ENCODE measurements at regions not wholly inside any gene's neighbourhood (a gene's known extent, or its start where the extent isn't known, plus 50 kb on each side); places are given as distances from the start of the nearest gene placed in this dataset.

- H2AFZ ChIP-seq (ENCODE audit: low read length) = no peak overlapping the region
- H3K9ac ChIP-seq (ENCODE audit: extremely low read depth, insufficient read length, low read length) = no peak overlapping the region
- H3K9me3 ChIP-seq (ENCODE audit: control insufficient read depth, low read depth, low read length) = no peaks in the 10 kb centered on the region
- no peak overlapping the region for H4K5ac ChIP-seq (ENCODE audit: insufficient read length, low read depth, low read length)
- H3K79me1 ChIP-seq (ENCODE audit: insufficient read depth, low read depth, low read length, poor library complexity, severe bottlenecking) = no peaks in the 10 kb centered on the region
- H3T11ph ChIP-seq (ENCODE audit: low read length) = no peak overlapping the region
- no peak overlapping the region for H2BK5ac ChIP-seq (ENCODE audit: insufficient read length, low read length)
- H2BK15ac ChIP-seq (ENCODE audit: low read depth, low read length) = no peak overlapping the region
- no peak overlapping the region for H3K18ac ChIP-seq (ENCODE audit: insufficient read length, low read depth, low read length)
- no peak overlapping the region for H3K4me3 Mint-ChIP-seq
- DNase-seq = no peak
- H3K23ac ChIP-seq (ENCODE audit: insufficient read length, low read depth, low read length) = no peak overlapping the region
- no peak overlapping the region for H2BK20ac ChIP-seq (ENCODE audit: low read depth, low read length, poor library complexity, severe bottlenecking)
- H4K20me1 ChIP-seq (ENCODE audit: control insufficient read depth, insufficient read depth, insufficient read length) = no peaks in the 10 kb centered on the region
- H4K8ac ChIP-seq (replicated peaks; ENCODE audit: insufficient read length, low read depth, low read length) = no peak overlapping the region
- H3K27ac Mint-ChIP-seq = no peak overlapping the region
- H3K56ac ChIP-seq (ENCODE audit: insufficient read length, low read depth, low read length) = no peak overlapping the region
- H3K79me2 ChIP-seq (ENCODE audit: insufficient read depth, low read length) = no peaks in the 10 kb centered on the region
- no peak overlapping the region for H2BK12ac ChIP-seq (ENCODE audit: insufficient read length, low read depth, low read length)
- H3K36me3 Mint-ChIP-seq (ENCODE audit: insufficient read depth in 1 of 3, low read depth in 3 of 3) = no peaks in the 10 kb centered on the region; a peak in 1 of 7 replicates
- TF ChIP-seq, protein P1, sequence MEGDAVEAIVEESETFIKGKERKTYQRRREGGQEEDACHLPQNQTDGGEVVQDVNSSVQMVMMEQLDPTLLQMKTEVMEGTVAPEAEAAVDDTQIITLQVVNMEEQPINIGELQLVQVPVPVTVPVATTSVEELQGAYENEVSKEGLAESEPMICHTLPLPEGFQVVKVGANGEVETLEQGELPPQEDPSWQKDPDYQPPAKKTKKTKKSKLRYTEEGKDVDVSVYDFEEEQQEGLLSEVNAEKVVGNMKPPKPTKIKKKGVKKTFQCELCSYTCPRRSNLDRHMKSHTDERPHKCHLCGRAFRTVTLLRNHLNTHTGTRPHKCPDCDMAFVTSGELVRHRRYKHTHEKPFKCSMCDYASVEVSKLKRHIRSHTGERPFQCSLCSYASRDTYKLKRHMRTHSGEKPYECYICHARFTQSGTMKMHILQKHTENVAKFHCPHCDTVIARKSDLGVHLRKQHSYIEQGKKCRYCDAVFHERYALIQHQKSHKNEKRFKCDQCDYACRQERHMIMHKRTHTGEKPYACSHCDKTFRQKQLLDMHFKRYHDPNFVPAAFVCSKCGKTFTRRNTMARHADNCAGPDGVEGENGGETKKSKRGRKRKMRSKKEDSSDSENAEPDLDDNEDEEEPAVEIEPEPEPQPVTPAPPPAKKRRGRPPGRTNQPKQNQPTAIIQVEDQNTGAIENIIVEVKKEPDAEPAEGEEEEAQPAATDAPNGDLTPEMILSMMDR (conservative IDR thresholded peaks at IDR 0.05) = peak; percentile 52
- H3K27me3 ChIP-seq (ENCODE audit: insufficient read depth, low read length) = no peaks in the 10 kb centered on the region
- no peak overlapping the region for H3K4me2 ChIP-seq (ENCODE audit: insufficient read depth, insufficient read length, low read length)
- no peaks in the 10 kb centered on the region for H3K4me1 ChIP-seq (ENCODE audit: insufficient read depth, low read length)
- WGBS (ENCODE audit: extremely low coverage, insufficient read length, low lambda C conversion rate) = no CpG with 5 or more reads among the region's 4 CpGs
- no peak overlapping the region for H2AK5ac ChIP-seq (ENCODE audit: insufficient read length, low read length)
- no peaks in the 10 kb centered on the region for H3K9me3 Mint-ChIP-seq
- no peaks in the 10 kb centered on the region for H3K27me3 Mint-ChIP-seq (ENCODE audit: low read depth)
- H3K4me1 Mint-ChIP-seq = peaks cover 6 to 12% of the 10 kb centered on the region in 2 experiments
- H3K23me2 ChIP-seq (ENCODE audit: insufficient read length, low read depth, low read length, poor library complexity, severe bottlenecking) = no peaks in the 10 kb centered on the region
- H3K27ac ChIP-seq (ENCODE audit: insufficient read length, low read depth, low read length) = no peak overlapping the region
- no peak overlapping the region for H2BK120ac ChIP-seq (ENCODE audit: low read depth, low read length, poor library complexity, severe bottlenecking)
- H3K4ac ChIP-seq (ENCODE audit: low read depth, low read length) = no peak overlapping the region
- H3K14ac ChIP-seq (ENCODE audit: insufficient read depth, low read length) = no peak overlapping the region
- H4K91ac ChIP-seq (ENCODE audit: insufficient read length, low read depth, low read length) = no peak overlapping the region
These were observed 330.7 kb upstream of the ADAMTSL1 start for GRCh38 chr9:18143073-18143745.
